GM21786 (cell line): ENCODE measurements at regions not wholly inside any gene's neighbourhood (a gene's known extent, or its start where the extent isn't known, plus 50 kb on each side); places are given as distances from the start of the nearest gene placed in this dataset.

Source experiments
- ATAC-seq: cut with Tn5 transposase; IDR thresholded peaks from one replicate; pipeline ENCODE4 v1.9.1; 2021; ENCODE audit not compliant: unreplicated experiment

DNA sequence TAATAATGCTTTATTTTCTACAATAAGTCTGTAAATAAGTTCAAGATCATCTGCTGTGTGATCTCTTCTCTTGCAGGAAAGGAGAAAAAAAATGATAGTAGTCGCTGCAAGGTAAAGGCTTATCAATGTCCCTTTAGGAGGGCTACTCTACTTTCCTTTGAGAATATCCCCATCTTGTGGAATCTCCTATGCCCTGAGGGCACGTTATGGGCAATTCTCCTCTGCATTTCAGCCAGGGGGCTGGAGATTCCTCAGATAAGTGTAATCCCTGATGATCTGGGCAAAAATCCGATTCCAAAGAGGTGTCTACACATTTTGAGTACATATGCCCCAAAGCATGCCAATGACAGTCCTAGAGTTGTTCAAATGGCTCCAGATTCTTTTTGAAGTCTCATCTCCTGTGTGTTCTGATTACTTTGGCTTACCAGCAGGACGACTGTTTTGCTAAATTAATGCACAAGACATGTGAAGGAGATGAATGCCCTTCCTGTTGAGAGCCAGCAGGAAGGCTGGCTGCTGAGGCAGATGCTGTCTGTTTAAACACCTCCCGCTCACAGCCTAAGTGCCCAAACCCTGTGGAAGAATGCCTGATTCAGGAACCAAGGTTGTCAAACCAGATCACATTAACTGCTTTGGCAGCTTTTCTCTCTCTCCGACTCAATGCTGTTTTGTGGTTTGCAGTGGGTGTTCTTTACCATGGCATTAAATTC is 171.2 kb upstream of the COL1A2 start:
- no peak for ATAC-seq

DNA sequence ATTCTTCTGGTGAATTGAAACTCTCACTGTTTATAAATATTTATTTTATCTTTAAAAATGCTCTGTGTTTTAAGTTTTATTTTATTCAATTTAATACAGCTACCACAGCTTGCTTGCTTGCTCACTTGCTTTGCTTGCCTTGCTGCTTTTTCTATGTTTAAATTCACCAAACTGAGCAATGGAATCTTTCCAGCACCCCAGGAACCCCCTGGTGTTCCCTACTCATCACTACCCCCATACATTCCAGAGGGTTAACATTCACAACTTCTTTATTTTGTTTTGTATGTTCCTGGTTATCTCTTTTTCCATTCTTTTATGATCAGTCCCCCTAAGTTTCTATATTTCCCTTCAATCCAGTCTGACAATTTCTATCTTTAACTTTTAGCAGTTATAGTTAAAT is 166.5 kb upstream of the COL1A2 start:
- ATAC-seq: no peak

DNA sequence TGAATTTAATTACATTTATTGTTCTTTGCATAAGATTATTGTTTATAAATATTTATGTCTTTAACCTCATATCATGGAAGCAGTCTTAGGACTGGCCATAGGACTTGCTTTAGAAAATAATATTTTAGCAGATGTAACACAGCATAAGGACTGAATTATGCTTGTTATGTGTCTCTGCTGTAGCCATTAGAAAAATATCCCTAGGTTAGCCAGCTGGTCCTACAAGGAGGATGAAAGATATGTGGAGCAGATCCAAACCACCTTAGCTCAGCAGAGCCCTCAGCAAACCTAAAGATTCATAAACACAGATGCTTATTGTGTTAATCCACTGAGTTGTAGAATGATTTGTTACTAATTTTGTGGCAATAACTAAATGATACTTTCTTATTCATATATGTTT is 166.0 kb upstream of the COL1A2 start:
- no peak for ATAC-seq

DNA sequence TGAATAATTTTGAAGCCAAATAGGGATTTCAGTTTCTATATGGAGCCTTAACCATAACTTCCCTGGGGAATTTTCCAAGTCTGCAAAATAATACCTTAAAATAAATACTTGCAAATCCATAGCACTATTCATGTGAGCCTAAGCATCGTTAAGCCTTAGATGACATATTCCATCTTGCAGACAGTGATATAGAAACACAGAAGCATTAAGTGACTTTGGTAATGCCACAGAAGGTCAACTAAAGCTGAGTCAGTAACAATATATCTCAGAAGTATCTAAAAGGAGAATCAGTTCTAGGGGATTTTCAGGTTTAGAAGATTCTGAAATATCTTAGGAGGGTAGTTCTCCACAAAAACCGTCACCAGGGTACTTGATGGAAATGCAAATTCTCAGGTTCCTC is 163.4 kb upstream of the COL1A2 start:
- ATAC-seq: no peak

DNA sequence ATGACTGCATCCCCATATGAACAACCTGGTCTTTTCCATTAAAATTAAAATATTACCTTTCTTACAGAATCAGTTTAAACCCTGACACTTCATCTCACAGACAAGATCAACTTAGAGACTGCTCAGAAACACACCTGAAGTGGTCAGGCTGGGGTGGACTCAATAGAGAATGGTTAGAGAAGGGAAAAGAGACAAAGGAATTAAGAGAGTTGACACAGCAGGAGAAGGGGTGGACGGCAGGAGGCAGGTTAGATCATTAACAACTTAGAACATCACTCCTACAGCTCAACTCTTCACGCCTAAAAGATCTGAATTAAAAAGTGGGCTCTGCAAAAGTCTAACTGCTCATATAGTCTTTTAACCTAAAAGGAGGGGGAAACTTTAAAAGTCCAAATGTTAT is 157.7 kb upstream of the COL1A2 start:
- no peak for ATAC-seq

DNA sequence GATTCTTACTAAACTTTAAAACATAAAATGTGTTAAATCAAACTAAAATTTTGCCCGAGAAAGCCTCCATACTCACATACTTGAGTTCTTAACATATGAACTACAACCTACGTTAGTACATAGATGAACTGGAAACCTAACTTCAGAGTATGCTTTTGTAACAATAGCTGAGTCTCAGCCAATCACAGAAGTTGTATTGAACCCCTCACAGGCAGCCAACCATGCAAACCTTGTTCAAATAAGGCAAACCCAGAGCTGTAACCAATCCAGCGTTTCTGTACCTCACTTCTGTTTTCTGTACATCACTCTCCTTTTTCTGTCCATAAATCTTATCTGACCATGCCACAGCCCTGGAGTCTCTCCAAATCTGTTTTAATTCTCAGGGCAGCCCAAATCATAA is 157.3 kb upstream of the COL1A2 start:
- ATAC-seq: no peak

DNA sequence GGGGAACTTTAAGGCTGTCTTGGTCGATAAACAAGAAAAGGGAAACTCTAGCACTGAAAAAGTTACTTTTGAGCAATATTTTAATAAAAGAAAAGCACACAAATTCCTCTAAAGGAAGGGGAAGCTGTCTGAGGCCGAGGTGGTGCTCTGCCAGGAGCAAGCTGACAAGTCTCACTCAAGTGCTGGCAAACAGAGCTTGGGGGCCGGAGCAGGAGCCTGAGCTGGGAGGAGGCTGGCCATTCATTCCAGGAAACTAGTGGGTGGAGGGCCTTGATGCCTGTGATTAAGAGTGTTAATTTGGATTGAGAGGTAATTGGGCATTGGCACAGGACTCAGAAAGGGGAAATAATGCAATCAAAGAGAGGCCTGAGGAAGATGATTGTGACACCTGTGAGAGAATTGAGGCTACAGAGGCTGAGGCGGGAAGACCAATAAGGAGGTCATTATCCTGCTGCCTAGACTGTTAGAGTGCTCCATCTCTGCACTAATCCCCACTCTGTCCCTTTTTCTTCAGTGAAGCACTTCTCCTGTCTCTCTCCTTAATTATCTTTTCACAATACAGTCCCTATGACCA is 154.9 kb upstream of the COL1A2 start:
- ATAC-seq: no peak

DNA sequence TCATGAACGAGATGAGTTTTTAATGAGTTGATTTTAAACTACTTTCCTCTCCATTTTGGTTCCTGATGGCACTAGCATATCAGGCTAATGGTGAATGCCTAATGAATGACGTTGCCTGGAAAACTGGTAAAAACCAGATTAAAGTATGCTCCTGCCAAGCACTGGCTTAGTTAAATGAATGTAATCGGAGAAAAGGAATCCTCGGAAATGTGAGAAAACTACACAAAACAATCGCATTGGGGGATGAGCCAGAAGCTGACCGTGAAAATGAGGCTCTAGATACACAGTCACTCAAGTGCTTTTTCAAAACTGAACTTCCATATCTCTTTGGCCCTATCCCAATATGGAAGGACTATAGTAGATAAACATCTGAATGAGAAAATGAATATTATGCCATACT is 153.8 kb upstream of the COL1A2 start:
- ATAC-seq: no peak

DNA sequence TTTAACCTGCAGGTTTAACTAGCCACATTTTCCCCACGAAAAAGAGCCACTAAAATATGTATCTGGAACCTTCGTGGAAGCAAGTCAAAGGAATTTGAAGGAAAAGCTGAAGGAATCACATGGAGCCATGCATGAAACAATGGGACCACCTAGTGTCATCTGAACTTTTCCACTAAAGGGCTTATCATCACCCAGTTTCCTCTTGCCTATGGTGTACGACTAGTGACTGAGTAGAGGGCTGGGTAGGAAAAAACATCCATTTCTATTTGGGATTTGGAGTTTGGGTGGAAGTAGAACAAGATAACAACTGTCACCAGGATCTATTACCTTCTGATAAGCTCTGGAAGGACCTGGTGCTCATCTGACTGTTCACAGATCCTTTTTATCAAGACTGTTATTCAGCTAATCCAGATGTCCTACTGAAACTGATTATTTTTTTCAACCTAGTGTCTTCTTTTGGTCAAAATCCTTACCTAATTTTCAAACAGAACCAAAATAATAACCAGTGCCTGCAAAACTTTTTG is 153.2 kb upstream of the COL1A2 start:
- no peak for ATAC-seq

DNA sequence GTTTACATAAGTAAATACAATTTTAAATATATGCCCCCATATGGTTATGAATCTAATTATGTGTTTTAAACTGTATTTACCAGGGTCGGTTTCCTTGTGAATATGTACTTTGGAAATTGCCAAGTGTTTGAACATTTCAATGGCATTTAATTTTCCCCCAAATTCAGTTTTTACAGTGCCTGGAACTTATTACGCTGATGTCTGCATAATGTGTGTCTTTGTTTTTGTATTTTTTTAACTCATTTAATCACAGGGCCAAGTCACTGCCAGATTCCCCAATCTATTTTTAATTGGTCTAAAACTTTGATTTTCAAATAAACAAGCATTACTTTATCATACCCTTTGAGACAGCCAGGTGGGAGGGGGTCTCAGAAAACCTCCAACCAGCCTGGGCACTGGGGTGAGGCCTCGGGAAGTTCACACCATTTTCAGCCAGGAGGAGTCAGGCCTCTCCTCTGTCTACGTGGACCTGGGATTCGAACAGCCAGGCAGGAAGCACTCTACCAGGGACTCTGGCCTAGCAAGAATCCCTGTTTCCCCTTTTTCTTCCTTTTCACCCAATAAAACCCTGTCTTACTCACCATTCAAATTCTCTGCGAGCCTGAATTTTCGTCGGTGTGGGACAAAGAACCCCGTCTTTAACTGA is 151.5 kb upstream of the COL1A2 start:
- no peak for ATAC-seq

DNA sequence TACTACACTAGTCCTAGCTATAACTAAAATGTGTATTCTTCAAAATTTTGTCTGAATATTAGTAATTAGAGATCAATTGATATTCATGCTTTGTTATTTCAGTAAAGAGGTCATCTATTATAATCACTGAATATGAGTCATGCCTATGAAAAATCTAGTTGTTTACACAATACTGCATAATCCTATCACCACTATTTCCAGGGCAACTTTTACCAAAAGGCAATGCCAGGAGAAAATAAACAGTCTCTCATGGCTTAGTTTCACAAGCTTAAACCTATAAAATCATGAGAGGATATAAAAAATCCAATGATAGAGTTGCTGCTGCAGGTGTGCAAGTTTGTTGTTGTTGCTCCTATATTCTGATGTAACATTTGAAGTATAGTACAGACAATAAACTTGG is 149.9 kb upstream of the COL1A2 start:
- no peak for ATAC-seq

DNA sequence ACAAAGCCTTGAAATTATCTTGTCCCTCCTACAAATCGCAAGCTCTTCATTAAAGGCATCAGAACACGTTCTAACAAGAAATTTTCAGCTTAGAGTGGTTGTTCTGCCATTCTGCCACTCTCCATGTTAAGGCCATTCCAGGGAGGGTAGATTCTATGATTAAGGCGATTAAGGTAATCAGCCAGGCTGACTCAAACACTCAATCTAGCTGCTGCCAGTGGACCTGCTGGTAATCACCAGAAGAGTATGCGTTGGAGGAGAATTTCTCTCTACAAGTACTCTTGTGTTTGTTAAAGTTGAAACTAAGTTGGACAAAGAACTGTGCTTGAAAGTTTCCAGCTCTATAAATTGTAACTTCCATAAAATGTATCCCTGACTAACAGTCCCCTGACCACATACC is 149.2 kb upstream of the COL1A2 start:
- no peak for ATAC-seq

DNA sequence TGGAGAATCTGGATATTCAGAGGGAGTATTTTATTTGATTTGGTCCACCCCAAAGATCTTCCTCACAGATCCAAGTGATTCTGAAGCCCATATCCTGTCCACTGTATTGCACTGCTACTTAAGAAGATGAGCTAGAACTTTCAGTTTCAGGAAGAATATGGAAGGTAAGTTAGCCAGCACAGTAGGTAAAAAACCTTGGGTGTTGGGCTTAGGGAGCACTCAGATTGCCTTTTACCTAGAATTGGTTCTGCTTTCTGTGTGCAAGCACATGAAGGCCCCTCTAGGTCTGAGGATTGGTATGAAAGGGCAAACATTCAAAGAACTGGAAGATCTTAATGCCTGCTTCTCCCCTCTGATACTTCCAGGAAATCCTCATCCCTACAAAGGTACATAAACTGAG is 146.7 kb upstream of the COL1A2 start:
- ATAC-seq: peak; percentile 51

DNA sequence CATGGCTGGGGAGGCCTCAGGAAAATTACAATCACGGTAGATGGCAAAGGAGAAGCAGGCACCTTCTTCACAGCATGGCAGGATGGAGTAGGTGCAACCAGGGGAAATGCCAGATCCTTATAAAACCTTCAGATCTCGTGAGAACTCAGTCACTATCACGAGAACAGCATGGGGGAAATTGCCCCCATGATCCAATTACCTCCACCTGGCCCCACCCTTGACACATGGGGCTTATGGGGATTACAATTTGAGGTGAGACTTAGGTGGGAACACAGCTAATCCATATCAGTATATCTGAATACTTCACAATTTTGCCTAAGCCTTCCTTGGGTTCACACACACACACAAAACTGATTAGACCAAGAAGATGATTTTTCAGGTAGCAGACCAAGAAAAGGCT is 145.1 kb upstream of the COL1A2 start:
- no peak for ATAC-seq

DNA sequence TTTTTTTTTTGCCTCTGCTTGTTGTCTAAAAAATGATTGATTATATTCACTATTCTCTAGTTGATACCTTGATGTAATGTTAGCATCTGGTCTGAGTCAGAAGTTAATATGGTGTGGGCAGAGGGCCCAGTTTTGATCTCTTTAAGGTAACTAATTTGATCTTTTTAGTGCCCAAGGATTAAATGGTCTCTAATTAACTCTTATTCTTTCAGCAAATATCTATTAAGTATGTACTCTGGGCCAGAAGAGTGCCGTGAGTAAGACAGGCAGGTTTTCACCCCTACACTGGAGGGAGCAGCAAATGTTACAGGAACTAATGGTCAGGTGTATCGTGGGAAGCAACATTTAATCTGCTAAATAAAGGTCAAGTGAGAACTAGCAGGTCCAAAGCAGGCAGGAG is 144.6 kb upstream of the COL1A2 start:
- ATAC-seq: no peak

DNA sequence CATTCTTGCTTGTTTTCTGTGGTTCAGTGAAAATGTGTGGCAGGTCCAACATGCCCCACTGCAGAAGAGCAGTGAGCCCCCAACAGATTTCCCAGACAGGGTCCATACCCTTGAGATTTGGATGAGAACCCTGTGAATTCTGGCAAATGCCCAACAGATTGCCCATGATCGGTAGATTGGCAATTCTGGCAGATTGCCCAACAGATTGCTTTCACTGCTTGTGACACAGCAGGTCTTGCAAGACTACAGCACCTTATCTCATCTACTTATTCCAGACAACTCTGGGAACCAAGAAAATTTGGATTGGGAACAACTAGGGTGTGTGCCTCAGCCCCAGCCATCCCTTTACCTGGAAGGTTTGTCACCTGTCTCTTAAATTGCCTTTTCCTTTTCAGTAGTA is 143.7 kb upstream of the COL1A2 start:
- no peak for ATAC-seq

DNA sequence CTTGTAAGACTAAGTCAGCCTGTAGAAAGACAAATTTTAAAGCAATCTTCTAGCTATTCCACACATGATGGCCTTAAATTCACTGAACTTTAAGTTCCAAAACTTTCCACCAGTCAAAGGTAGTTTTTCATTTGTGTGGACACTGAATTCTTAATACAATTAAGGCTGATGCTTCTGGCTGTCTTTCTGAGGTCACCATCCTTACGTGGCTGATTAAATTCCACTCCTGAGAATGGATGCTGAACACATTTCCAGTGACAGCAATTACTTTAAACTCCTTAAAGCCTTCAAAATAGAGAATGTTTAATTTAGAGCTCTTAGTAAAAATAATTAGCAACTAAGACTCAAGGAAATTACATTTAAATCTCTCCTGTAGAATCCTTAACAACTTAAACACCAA is 142.6 kb upstream of the COL1A2 start:
- ATAC-seq: no peak

DNA sequence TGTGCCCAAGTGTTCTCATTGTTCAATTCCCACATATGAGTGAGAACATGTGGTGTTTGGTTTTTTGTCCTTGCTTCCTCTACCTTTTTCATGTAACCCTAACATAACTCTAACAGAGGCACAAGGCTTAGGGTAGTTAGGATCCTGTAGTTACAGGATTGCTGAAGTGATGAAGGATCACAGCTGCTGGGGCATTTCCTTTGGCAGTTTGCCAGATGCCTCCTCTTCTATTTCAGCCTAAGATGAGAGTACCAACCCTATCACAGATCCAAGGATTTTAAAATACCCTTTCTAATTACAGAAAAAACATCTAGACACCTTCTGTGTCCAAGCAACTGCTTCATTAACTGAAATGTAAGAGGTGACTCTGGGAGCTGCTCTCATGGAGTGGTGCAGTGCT is 141.7 kb upstream of the COL1A2 start:
- no peak for ATAC-seq

DNA sequence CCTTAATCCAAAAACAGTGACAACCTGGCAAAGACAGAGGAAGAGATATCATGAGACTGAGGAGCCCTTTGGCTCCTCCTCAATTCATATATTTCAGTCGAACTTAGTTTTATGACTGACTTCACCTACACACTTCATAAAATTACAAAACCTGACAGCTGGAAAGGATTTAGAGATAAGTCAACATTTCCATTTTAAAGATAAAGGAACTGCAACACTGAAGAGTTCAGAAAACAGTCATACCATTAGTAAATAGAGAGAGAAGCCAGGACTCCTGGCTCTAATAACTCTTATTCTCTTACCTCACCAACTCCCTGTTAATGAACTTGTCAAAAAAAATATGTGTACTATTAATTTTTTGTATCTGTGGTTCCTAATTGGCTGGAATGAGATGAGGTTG is 141.0 kb upstream of the COL1A2 start:
- ATAC-seq: no peak

DNA sequence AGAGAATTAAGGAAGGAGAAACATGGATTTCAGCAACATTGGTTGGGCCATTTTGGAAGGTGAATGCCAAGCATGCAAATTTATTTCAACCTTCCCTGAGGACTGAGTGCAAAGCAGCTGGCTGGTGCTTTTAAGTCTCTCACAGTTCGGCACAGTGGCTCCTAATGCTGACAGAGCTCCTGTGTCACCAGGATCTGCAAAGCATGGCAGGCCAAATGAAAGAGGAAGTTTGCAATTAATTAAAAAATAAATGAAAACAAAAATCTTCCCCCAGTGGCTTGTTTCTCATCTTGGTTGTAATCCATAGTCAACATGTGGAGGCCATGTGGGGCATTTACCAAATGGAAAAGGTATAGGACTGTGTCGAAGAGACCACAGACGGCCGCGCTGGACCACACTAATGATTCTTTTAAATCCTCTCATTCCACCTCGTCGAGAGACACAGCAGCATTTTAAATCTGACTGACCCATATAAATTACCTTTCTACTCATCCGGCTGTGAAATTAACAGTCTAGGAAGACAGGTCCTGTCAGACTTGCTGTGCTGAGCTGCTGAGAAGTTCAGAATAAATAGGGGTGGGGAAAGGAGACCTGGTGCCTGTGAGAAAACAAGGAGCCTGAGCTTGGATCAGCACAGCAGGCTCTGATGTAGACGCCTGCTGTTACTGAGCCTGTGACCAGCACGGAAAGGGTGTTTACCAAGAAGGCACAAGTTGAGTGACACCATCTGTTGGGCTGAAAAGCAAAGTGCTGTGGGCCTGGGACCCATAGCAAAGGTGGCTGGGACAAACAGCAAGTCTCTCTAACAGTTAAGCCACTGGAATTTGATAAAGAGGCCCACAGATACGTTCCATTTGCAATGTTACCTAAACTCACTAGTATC is 136.0 kb upstream of the COL1A2 start:
- ATAC-seq: no peak

DNA sequence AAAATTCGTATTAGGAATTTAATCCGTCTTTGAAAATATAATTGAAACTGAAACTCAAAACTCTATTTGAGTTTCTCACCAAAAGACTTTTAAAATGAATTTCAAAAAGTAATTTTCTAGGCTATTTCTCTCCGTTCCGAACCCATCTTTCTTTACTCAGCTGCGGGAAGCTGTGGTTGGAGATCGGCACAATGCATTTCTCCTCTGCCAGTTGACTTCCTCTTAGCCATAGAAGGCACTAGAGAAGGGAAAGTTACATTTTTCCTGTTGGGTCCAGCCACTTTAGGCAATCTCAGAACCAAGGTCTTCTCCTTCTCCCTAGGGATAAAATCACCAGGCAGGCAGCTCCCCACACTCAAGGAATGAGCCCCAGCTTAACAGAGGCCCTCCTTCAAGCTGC is 133.6 kb upstream of the COL1A2 start:
- no peak for ATAC-seq

DNA sequence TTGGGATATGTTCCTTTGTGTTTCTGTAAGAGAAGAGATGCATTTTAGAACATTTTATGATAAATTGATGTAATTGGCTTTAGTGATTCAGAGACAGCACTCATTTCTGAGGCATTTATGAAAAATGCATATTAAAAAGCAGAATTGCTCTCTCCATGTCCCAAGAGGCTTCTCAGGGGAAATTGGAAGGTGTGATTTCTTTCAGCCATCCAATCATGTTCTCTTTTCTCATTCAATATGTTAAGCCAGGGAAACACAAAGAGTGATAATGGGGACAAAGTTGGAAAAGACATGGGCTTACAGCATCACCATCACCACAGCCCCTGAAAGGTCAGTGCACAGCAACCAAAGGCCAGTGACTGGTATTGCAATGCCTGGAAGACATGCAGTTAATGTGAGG is 129.9 kb upstream of the COL1A2 start:
- ATAC-seq: no peak
